A549 (cell line): ENCODE measurements at regions not wholly inside any gene's neighbourhood (a gene's known extent, or its start where the extent isn't known, plus 50 kb on each side); places are given as distances from the start of the nearest gene placed in this dataset.

Source experiments
- RAD21 ChIP-seq, 2 experiments: fragments of >200 bp in 1 of 2; sonication (Bioruptor Twin) in 1 of 2; formaldehyde crosslinking in 1 of 2; IDR thresholded peaks in 1 of 2; conservative IDR thresholded peaks in 1 of 2; 2 replicates in 1 of 2; 3 replicates in 1 of 2; pipeline ENCODE4 v1.6.1; 2012 to 2018; ENCODE audit warnings: inconsistent platforms in 1 of 2
- RCOR1 ChIP-seq: fragments of 150-350 bp; IDR thresholded peaks from 2 replicates; pipeline ENCODE4 v1.6.1; 2014; ENCODE audit warnings: antibody characterized with exemption, low read length, low read depth
- TF ChIP-seq, protein P1 (sequence below): IDR thresholded peaks from 2 replicates; pipeline ENCODE4 v1.6.1; 2012
- TF ChIP-seq, protein P2 (sequence below): IDR thresholded peaks from 2 replicates; pipeline ENCODE4 v1.6.1; 2012
- TF ChIP-seq, protein P3 (sequence below): fragments of >200 bp; sonication (Bioruptor Twin); formaldehyde crosslinking; IDR thresholded peaks from 3 replicates; pipeline ENCODE4 v1.5.1; 2016

DNA sequence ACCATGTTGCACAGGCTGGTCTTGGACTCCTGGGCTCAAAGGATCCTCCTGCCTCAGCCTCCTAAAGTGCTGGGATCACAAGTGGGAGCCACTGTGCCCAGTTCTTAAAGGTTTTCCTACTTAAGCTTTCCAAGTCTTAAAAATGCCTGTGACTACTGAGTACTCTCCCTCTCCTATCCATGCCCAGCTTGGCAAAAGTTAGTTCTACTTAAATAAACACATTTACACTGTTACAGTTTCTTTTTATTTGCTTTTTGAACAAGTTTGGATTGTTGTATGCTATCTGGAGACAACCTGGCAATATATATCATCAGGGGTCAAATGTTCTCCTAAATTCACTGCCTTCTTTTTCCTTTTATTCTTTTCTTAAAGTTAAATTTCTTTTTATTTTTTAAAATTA lies 61.0 kb upstream of the GCM1 start:
- TF ChIP-seq, protein P1, sequence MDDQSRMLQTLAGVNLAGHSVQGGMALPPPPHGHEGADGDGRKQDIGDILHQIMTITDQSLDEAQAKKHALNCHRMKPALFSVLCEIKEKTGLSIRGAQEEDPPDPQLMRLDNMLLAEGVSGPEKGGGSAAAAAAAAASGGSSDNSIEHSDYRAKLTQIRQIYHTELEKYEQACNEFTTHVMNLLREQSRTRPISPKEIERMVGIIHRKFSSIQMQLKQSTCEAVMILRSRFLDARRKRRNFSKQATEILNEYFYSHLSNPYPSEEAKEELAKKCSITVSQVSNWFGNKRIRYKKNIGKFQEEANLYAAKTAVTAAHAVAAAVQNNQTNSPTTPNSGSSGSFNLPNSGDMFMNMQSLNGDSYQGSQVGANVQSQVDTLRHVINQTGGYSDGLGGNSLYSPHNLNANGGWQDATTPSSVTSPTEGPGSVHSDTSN: no peak
- TF ChIP-seq, protein P2, sequence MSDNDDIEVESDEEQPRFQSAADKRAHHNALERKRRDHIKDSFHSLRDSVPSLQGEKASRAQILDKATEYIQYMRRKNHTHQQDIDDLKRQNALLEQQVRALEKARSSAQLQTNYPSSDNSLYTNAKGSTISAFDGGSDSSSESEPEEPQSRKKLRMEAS: no peak
- TF ChIP-seq, protein P3, sequence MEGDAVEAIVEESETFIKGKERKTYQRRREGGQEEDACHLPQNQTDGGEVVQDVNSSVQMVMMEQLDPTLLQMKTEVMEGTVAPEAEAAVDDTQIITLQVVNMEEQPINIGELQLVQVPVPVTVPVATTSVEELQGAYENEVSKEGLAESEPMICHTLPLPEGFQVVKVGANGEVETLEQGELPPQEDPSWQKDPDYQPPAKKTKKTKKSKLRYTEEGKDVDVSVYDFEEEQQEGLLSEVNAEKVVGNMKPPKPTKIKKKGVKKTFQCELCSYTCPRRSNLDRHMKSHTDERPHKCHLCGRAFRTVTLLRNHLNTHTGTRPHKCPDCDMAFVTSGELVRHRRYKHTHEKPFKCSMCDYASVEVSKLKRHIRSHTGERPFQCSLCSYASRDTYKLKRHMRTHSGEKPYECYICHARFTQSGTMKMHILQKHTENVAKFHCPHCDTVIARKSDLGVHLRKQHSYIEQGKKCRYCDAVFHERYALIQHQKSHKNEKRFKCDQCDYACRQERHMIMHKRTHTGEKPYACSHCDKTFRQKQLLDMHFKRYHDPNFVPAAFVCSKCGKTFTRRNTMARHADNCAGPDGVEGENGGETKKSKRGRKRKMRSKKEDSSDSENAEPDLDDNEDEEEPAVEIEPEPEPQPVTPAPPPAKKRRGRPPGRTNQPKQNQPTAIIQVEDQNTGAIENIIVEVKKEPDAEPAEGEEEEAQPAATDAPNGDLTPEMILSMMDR: no peak
- no peak for TF ChIP-seq RCOR1
- TF ChIP-seq RAD21 (conservative IDR thresholded peaks at IDR 0.05 in 1 of 2, IDR thresholded peaks at IDR 0.05 in 1 of 2): no peak
